GM12872 (cell line): ENCODE measurements at regions not wholly inside any gene's neighbourhood (a gene's known extent, or its start where the extent isn't known, plus 50 kb on each side); places are given as distances from the start of the nearest gene placed in this dataset.

Experiments
- TF ChIP-seq, protein P1 (sequence below): IDR thresholded peaks from 3 replicates; pipeline ENCODE4 v1.5.1; 2011; ENCODE audit warnings: low read depth, mild to moderate bottlenecking, low read length, moderate library complexity; ENCODE audit not compliant: insufficient read depth

DNA sequence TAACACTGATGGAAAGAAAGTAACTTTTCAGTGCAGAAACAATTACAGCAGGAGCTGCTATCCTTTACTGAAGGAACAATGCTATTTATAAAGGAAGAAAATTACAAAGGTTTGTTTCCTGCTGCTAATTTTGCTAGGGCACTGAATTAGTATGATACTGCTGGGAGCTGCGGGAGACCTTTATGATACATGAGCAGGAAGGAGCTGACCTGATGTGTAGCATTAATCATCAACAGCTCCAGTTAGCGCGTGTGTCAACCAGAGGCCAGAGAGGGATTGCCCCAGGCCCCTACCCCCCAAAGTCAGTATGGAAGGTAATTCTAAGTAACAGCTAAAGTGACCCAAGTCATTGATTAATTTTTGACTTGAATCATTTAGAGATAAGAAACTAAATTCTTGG lies 728.9 kb downstream of the PCDH18 start:
- TF ChIP-seq, protein P1, sequence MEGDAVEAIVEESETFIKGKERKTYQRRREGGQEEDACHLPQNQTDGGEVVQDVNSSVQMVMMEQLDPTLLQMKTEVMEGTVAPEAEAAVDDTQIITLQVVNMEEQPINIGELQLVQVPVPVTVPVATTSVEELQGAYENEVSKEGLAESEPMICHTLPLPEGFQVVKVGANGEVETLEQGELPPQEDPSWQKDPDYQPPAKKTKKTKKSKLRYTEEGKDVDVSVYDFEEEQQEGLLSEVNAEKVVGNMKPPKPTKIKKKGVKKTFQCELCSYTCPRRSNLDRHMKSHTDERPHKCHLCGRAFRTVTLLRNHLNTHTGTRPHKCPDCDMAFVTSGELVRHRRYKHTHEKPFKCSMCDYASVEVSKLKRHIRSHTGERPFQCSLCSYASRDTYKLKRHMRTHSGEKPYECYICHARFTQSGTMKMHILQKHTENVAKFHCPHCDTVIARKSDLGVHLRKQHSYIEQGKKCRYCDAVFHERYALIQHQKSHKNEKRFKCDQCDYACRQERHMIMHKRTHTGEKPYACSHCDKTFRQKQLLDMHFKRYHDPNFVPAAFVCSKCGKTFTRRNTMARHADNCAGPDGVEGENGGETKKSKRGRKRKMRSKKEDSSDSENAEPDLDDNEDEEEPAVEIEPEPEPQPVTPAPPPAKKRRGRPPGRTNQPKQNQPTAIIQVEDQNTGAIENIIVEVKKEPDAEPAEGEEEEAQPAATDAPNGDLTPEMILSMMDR: no peak

DNA sequence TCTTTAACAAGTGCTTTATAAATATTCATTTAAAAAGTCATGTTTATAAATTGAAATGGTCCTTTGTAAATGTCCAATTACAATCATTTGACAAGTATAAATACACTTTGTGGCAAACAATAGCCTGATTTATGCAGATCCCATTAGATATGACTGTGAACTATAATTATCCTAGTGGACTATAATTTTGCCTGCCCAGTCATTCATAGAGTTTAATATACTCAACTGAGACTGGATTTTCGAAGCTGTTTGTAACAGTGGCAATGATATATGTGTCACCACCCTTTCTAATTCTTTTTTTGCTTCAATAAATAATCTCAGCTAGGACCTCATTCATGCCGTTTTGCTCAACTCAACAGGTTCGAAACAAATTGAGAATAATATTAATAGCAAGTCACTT lies 732.0 kb downstream of the PCDH18 start:
- TF ChIP-seq, protein P1: no peak

- TF ChIP-seq, protein P1: no peak
These were observed 735.3 kb downstream of the PCDH18 start for GRCh38 chr4:136796953-136797352.

- TF ChIP-seq, protein P1: no peak
These were observed 738.4 kb downstream of the PCDH18 start for GRCh38 chr4:136793848-136794247.

DNA sequence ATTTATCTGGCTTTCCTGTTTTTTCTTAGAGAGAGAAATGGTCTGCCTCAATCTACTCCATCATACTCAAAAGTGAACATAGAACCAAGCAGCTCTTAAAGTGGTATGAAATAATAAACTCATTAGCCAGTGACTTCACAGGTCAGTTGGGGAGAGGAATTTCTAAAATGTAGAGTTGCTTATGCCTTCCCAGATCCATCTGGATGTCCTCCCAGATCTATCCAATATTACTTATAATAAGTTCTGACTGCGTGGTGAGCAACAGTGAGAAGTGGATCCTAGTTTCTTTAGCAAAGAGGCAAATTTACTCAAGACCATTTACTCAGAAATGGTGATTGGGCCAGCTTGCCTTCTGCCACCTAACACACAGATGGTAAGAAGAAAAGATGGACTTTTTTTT lies 748.0 kb downstream of the PCDH18 start:
- TF ChIP-seq, protein P1: no peak

DNA sequence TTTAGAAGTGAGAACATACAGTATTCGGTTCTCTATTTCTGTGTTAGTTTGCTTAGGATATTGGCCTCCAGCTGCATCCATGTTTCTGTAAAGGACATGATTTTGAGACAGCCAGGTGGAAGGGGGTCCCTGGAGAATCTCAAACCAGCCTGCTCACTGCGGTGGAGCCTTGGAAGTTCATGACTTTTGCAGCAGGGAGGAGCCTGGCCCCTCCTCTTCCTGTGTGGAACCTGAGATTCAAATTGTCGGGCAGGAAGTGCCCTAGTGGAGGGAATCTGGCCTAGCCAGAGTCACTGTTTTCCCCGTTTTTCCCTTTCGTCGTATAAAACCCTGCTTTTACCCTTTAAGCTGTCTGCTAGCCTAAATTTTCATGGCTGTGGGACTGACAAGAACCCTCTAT lies 762.6 kb downstream of the PCDH18 start:
- TF ChIP-seq, protein P1: no peak

GRCh38 chr4:136768925-136769275 lies 763.4 kb downstream of the PCDH18 start:
- TF ChIP-seq, protein P1: no peak

- TF ChIP-seq, protein P1: no peak
These were observed 763.9 kb downstream of the PCDH18 start for GRCh38 chr4:136768213-136768924.
